Ovary (tissue), 7 donors: ENCODE measurements at regions not wholly inside any gene's neighbourhood (a gene's known extent, or its start where the extent isn't known, plus 50 kb on each side); places are given as distances from the start of the nearest gene placed in this dataset.

Experiments
- DNase-seq, 5 donors: peaks; one replicate each; pipeline ENCODE4 v3.0.0-alpha.2; 2019 to 2020
- H3K27ac ChIP-seq, 2 donors: fragments of 200-600 bp; one replicate each; pipeline versions ENCODE4 v1.5.1 to v1.8.0; 2019 to 2022
- H3K27me3 ChIP-seq: fragments of 200-600 bp; one replicate; pipeline ENCODE4 v1.8.0; 2022
- H3K36me3 ChIP-seq: fragments of 200-600 bp; sonication (generic); one replicate; pipeline ENCODE4 v1.5.1; 2019
- H3K4me1 ChIP-seq: one replicate; pipeline ENCODE4 v1.8.1; 2013; ENCODE audit warnings: mild to moderate bottlenecking, moderate library complexity; ENCODE audit not compliant: insufficient read depth
- H3K4me3 ChIP-seq: fragments of 200-600 bp; sonication (generic); one replicate; pipeline ENCODE4 v1.5.1; 2017
- H3K9me3 ChIP-seq, 2 donors: fragments of 200-600 bp in 1 of 2; sonication (generic) in 1 of 2; one replicate each; pipeline versions ENCODE4 v1.5.1 to v1.8.1; 2013 to 2019; ENCODE audit warnings: mild to moderate bottlenecking in 1 of 2, moderate library complexity in 1 of 2
- CTCF ChIP-seq, 3 donors: fragments of 450-650 bp in 2 of 3; fragments of 200-600 bp in 1 of 3; IDR thresholded peaks; one replicate each; pipeline versions ENCODE4 v1.5.1 to v1.8.0; 2016 to 2022; ENCODE audit warnings: antibody characterized with exemption in 3 of 3, mild to moderate bottlenecking in 1 of 3
- EP300 ChIP-seq: sonication (generic); formaldehyde crosslinking; IDR thresholded peaks from one replicate; pipeline ENCODE4 v1.6.1; 2017; ENCODE audit warnings: antibody characterized with exemption
- POLR2A ChIP-seq: fragments of 450-650 bp; IDR thresholded peaks from one replicate; pipeline ENCODE4 v1.6.1; 2017; ENCODE audit warnings: antibody characterized with exemption, mild to moderate bottlenecking, moderate library complexity
- WGBS, 3 donors: extraction: QIAGEN DNeasy Blood & Tissue Kit in 1 of 3; methylation state at CpG; one replicate each; pipeline versions ENCODE4 v1.1.5 to v1.1.7; 2013 to 2017; 5-methylcytosine and 5-hydroxymethylcytosine counted together
- intact Hi-C, 4 donors: fragments of 100-400 bp; cut with DNase I; formaldehyde crosslinking; loops; one replicate each; pipeline versions ENCODE4 v1.11.0 to v1.15.1; 2022 to 2023
- donor health status: DM: no; HTN: no; CAD: no; lungs with moderate emphysema.
- donor health status: DM: no; HTN: no; CAD: no.
- donor health status: Bipolar disorder and iron deficiency.
- donor health status: DM: no; HTN: no; CAD: no.
- donor health status: DM: yes; HTN: yes; CAD: no.

- H3K4me3 ChIP-seq: no peak overlapping the region
- WGBS, 3 donors: 77 to 83% (median 80%) methylated on average over 3 of the region's 3 CpGs
- no peaks in the 10 kb centered on the region for H3K27me3 ChIP-seq
- no peaks in the 10 kb centered on the region for H3K4me1 ChIP-seq
- no peaks in the 10 kb centered on the region for H3K36me3 ChIP-seq
- DNase-seq: no peak
- intact Hi-C loops: no loop called here
- H3K9me3 ChIP-seq: no peaks in the 10 kb centered on the region
- TF ChIP-seq POLR2A (no peak), EP300 (no peak), CTCF (IDR thresholded peaks at IDR 0.05) (no peak)
- no peak overlapping the region for H3K27ac ChIP-seq
Observed at GRCh38 chr9:90175257-90175656, 467.4 kb downstream of the DIRAS2 start.

- no peaks in the 10 kb centered on the region for H3K36me3 ChIP-seq
- H3K4me3 ChIP-seq: no peak overlapping the region
- no peak for DNase-seq
- H3K4me1 ChIP-seq: no peaks in the 10 kb centered on the region
- H3K9me3 ChIP-seq: no peaks in the 10 kb centered on the region
- no peak overlapping the region for H3K27ac ChIP-seq
- 84 to 90% (median 86%) methylated on average over 4 of the region's 4 CpGs for WGBS, 3 donors
- no peaks in the 10 kb centered on the region for H3K27me3 ChIP-seq
- TF ChIP-seq POLR2A: no peak
- no peak for TF ChIP-seq CTCF (IDR thresholded peaks at IDR 0.05)
- TF ChIP-seq EP300: no peak
- intact Hi-C loops: no loop called here
Observed at GRCh38 chr9:90175865-90176264, 466.8 kb downstream of the DIRAS2 start.

GRCh38 chr9:90176901-90177300, 465.7 kb downstream of the DIRAS2 start:
- H3K4me3 ChIP-seq: no peak overlapping the region
- no peak overlapping the region for H3K27ac ChIP-seq
- DNase-seq: no peak
- intact Hi-C loops: no loop called here
- WGBS, 3 donors: 86 to 89% (median 88%) methylated on average over 2 of the region's 2 CpGs
- TF ChIP-seq CTCF (IDR thresholded peaks at IDR 0.05) (no peak), POLR2A (no peak), EP300 (no peak)
- H3K9me3 ChIP-seq: no peaks in the 10 kb centered on the region
- no peaks in the 10 kb centered on the region for H3K36me3 ChIP-seq
- no peaks in the 10 kb centered on the region for H3K27me3 ChIP-seq
- no peaks in the 10 kb centered on the region for H3K4me1 ChIP-seq

- TF ChIP-seq CTCF (IDR thresholded peaks at IDR 0.05) (no peak), EP300 (no peak), POLR2A (no peak)
- Histone ChIP-seq H3K4me3 (no peak overlapping the region), H3K4me1 (no peaks in the 10 kb centered on the region), H3K27ac (no peak overlapping the region), H3K36me3 (no peaks in the 10 kb centered on the region), H3K27me3 (no peaks in the 10 kb centered on the region), H3K9me3 (no peaks in the 10 kb centered on the region)
- intact Hi-C loops: no loop called here
- no peak for DNase-seq
- WGBS, 3 donors: 84 to 91% (median 88%) methylated on average over 1 of the region's 1 CpG
Observed at GRCh38 chr9:90180381-90180780, 462.2 kb downstream of the DIRAS2 start.

- no peak overlapping the region for H3K27ac ChIP-seq
- H3K27me3 ChIP-seq: no peaks in the 10 kb centered on the region
- 56 to 73% (median 59%) methylated on average over 2 of the region's 2 CpGs for WGBS, 3 donors
- no peak for DNase-seq
- H3K4me3 ChIP-seq: no peak overlapping the region
- H3K9me3 ChIP-seq: no peaks in the 10 kb centered on the region
- H3K4me1 ChIP-seq: no peaks in the 10 kb centered on the region
- no peaks in the 10 kb centered on the region for H3K36me3 ChIP-seq
- intact Hi-C loops: no loop called here
- TF ChIP-seq POLR2A: no peak
- TF ChIP-seq EP300: no peak
- TF ChIP-seq CTCF (IDR thresholded peaks at IDR 0.05): no peak
Observed at GRCh38 chr9:90188656-90189055, 454.0 kb downstream of the DIRAS2 start.
